ENCODE measurements at regions not wholly inside any gene's neighbourhood (a gene's known extent, or its start where the extent isn't known, plus 50 kb on each side); places are given as distances from the start of the nearest gene placed in this dataset.

- DNase-seq (ENCODE audit: low read depth): no peak
- no peak overlapping the region for H3K4me3 ChIP-seq (ENCODE audit: low read length)
- TF ChIP-seq, protein P1, sequence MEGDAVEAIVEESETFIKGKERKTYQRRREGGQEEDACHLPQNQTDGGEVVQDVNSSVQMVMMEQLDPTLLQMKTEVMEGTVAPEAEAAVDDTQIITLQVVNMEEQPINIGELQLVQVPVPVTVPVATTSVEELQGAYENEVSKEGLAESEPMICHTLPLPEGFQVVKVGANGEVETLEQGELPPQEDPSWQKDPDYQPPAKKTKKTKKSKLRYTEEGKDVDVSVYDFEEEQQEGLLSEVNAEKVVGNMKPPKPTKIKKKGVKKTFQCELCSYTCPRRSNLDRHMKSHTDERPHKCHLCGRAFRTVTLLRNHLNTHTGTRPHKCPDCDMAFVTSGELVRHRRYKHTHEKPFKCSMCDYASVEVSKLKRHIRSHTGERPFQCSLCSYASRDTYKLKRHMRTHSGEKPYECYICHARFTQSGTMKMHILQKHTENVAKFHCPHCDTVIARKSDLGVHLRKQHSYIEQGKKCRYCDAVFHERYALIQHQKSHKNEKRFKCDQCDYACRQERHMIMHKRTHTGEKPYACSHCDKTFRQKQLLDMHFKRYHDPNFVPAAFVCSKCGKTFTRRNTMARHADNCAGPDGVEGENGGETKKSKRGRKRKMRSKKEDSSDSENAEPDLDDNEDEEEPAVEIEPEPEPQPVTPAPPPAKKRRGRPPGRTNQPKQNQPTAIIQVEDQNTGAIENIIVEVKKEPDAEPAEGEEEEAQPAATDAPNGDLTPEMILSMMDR (conservative IDR thresholded peaks at IDR 0.05; ENCODE audit: low read length): no peak
These were observed 525.2 kb downstream of the GLRX3 start for GRCh38 chr10:130661419-130661818.

DNA sequence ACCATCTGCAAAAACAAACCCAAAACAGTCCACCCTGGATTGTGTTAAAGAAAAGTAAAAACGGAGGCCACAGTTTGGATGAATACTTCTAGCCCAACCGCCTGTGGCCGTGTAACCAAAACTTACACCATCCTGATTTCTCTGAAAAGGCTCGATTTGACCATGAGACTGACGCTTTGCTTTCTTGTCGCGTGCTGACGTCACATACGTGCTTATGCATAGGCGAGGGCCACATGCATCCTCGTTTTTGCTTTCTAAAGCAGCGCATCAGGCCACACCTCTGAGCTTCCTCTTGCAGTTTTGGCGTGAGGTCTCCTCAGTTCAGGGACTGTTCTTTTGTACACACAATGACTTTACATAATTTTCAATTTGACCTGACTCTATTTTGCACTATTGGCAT is 526.6 kb downstream of the GLRX3 start:
- TF ChIP-seq, protein P1 (conservative IDR thresholded peaks at IDR 0.05; ENCODE audit: low read length): no peak
- H3K4me3 ChIP-seq (ENCODE audit: low read length): no peak overlapping the region
- no peak for DNase-seq (ENCODE audit: low read depth)

DNA sequence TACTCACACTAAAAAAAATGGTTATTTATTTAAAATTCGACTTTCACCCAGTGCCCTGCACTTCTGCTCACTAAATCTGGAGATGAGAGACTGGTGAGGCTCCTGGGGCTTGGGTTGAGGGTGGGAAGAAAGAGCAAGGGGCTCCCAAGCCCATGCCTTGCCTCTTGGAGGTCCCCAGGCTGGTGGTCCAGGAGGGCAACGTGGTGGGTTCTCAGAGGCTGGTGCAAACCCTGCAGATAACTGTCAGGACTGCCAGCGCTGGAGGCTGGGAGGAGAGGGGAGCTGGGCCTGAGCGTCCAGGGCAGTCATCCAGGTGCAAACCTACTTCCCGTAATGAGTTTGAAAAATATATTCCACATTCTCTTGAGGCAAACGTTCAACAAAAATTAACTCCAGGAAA is 528.3 kb downstream of the GLRX3 start:
- TF ChIP-seq, protein P1 (conservative IDR thresholded peaks at IDR 0.05; ENCODE audit: low read length): no peak

DNA sequence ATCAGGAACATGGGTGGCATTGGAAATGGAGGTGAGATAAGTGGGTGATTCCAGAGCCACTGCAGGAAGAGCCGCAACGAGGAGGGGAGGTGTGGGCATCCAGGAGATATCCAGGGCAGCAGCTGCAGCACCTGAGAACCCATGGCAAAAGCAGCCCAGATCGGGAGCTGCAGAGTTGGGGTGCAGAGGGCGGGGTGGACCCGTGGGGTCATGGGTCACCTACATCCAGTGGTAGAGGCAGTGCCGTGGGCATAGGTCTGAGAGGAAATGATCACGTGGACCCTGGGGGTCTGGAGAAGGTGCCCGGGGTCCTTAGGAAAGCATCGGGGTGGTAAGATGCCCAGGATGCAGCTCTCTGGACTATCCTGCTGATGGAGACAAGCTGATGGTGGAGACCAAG is 530.0 kb downstream of the GLRX3 start:
- TF ChIP-seq, protein P1 (conservative IDR thresholded peaks at IDR 0.05; ENCODE audit: low read length): no peak
- no peak overlapping the region for H3K4me3 ChIP-seq (ENCODE audit: low read length)
- DNase-seq (ENCODE audit: low read depth): no peak

More for the DNA sequence above, 528.3 kb downstream of the GLRX3 start:
- no peak overlapping the region for H3K4me3 ChIP-seq (ENCODE audit: low read length)
- DNase-seq (ENCODE audit: low read depth): no peak

DNA sequence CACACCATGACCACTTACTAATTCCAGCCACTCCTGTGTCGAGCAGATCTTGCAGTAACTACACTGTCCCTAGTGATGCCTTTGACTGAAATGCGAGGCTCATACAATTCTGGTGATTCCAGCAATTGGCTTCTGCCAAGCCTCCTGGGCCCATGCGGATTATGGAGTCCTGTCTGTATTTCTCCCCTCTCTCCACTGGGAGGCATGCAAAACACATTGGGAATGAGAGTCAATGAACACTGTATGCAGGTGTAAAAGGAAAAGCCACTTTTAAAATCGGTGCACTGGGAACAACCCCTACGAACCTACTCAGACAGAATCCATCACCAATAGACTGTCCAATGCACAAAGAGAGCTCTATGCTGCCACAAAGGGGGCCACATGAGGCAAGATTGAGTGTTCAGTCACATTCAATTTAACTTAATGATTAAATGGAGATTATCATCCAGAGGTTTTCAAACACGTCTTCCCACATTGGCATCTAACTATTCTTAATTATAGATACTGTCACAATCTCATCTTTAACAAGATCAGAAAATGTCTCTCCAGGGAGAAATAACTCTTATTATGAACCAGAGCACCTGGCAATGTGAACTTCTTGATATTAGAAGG is 550.6 kb downstream of the GLRX3 start:
- H3K4me3 ChIP-seq (ENCODE audit: low read length): no peak overlapping the region
- DNase-seq (ENCODE audit: low read depth): no peak
- TF ChIP-seq, protein P1 (conservative IDR thresholded peaks at IDR 0.05; ENCODE audit: low read length): no peak

GRCh38 chr10:130687566-130687965 is 551.4 kb downstream of the GLRX3 start:
- DNase-seq (ENCODE audit: low read depth): no peak
- TF ChIP-seq, protein P1 (conservative IDR thresholded peaks at IDR 0.05; ENCODE audit: low read length): no peak
- no peak overlapping the region for H3K4me3 ChIP-seq (ENCODE audit: low read length)

- no peak overlapping the region for H3K4me3 ChIP-seq (ENCODE audit: low read length)
- TF ChIP-seq, protein P1 (conservative IDR thresholded peaks at IDR 0.05; ENCODE audit: low read length): no peak
- DNase-seq (ENCODE audit: low read depth): no peak
These were observed 553.8 kb downstream of the GLRX3 start for GRCh38 chr10:130689743-130690626.

Measured in AG10803 (cell line).